RWPE1 (cell line): ENCODE measurements at regions not wholly inside any gene's neighbourhood (a gene's known extent, or its start where the extent isn't known, plus 50 kb on each side); places are given as distances from the start of the nearest gene placed in this dataset.

Experiments used
- CTCF ChIA-PET: fragments of 350-600 bp; sonication (Branson Sonifier 250); formaldehyde crosslinking; extraction: SDS; loops from one replicate; lab custom pipeline; 2021; lab: Yijun Ruan, JAX
- POLR2A ChIA-PET: fragments of 400-600 bp; formaldehyde crosslinking; extraction: SDS; loops from one replicate; lab custom pipeline; 2020; ENCODE audit warnings: antibody characterized with exemption; ENCODE audit not compliant: low non-redundant PET; lab: Yijun Ruan, JAX
- DNase-seq: peaks from one replicate; pipeline ENCODE4 v3.0.0; 2012; ENCODE audit warnings: low spot score
- H3K27ac ChIP-seq: fragments of 450-650 bp; 2 replicates; pipeline ENCODE4 v1.5.1; 2017
- CTCF ChIP-seq: fragments of 450-650 bp; conservative IDR thresholded peaks from 2 replicates; pipeline ENCODE4 v1.5.1; 2017; ENCODE audit warnings: low read depth, mild to moderate bottlenecking

GRCh38 chr3:139762302-139762701 is 84.5 kb upstream of the NMNAT3 start:
- ChIA-PET CTCF (no interaction called here), POLR2A (no interaction called here)
- no peak for TF ChIP-seq CTCF
- no peak for DNase-seq
- H3K27ac ChIP-seq = no peak overlapping the region

GRCh38 chr3:139759470-139759869 is 81.7 kb upstream of the NMNAT3 start:
- no peak overlapping the region for H3K27ac ChIP-seq
- no peak for TF ChIP-seq CTCF
- CTCF ChIA-PET = no interaction called here
- POLR2A ChIA-PET = no interaction called here
- DNase-seq = no peak

GRCh38 chr3:139758654-139759291 is 81.0 kb upstream of the NMNAT3 start:
- no peak overlapping the region for H3K27ac ChIP-seq
- ChIA-PET POLR2A (no interaction called here), CTCF (no interaction called here)
- no peak for DNase-seq
- TF ChIP-seq CTCF = no peak

GRCh38 chr3:139757448-139758030 is 79.8 kb upstream of the NMNAT3 start:
- ChIA-PET CTCF (interaction anchor here (0.7 kb wide), 1 partner anchor 172 kb away, joined by 3 read pairs; no protein-coding TSS in a partner anchor), POLR2A (no interaction called here)
- no peak overlapping the region for H3K27ac ChIP-seq
- TF ChIP-seq CTCF = no peak
- DNase-seq = no peak

- no peak for TF ChIP-seq CTCF
- no peak overlapping the region for H3K27ac ChIP-seq
- DNase-seq = no peak
- ChIA-PET POLR2A (no interaction called here), CTCF (no interaction called here)
These were observed 78.8 kb upstream of the NMNAT3 start for GRCh38 chr3:139756529-139757103.

- ChIA-PET CTCF (no interaction called here), POLR2A (no interaction called here)
- DNase-seq = no peak
- TF ChIP-seq CTCF = no peak
- no peak overlapping the region for H3K27ac ChIP-seq
These were observed 77.8 kb upstream of the NMNAT3 start for GRCh38 chr3:139755551-139755950.
